ENCODE measurements at regions not wholly inside any gene's neighbourhood (a gene's known extent, or its start where the extent isn't known, plus 50 kb on each side); places are given as distances from the start of the nearest gene placed in this dataset.

DNA sequence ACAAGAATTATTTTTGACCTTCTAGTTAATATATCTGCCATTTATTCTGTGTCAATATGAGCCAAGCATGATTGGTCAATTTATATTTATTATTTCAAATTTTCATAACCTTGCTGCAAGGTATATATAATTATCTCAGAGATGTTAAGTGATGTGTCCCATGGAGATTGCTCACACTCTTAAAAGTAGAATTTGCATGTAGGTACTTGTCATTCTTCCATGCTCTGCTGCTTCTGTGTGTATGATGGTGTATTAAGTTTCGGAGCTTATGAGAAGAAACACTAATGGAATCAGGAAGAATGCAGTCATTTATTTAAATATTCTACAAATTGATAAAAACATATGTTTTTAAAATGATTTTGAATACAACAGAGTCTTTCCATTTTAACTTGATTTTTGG, 586.8 kb upstream of the MIR17HG start:
- in situ Hi-C loops (cut with HindIII; ENCODE audit: low pct_ligation_motif_present, low pct_unique_long_range_greater_than_20kb, low sequenced_read_pairs) = no loop called here
- no peak for DNase-seq

DNA sequence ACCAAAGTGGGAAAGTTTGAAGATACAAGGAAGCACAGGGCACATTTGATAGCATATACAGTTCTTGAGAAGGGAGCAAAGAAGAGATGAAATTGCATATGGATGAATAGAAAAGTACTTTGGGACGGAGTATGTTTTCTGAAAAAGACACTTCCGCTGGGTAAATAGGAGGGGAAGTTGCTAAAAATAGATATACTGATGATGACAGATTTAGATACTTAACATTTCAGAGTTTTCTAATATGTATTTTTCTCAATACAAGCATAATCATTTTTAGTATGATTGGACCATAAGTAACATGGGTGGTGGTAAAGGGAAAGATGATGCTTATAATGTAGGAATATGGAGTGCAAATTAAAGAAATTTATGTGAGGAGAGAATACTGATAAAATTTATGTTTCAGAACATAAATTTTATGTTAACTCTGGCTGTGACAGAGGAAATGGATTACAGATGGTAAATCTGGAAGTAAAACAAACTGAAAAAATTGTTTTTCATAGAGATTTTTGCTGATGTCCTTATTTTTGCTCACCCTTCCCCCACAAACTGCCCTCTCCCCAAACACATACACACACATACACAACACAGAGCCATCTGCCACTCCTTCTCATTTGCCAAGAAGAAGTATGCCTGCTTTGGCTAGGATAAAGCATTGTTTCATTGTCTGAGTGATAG, 583.9 kb upstream of the MIR17HG start:
- DNase-seq = no peak
- in situ Hi-C loops (cut with HindIII; ENCODE audit: low pct_ligation_motif_present, low pct_unique_long_range_greater_than_20kb, low sequenced_read_pairs) = no loop called here

DNA sequence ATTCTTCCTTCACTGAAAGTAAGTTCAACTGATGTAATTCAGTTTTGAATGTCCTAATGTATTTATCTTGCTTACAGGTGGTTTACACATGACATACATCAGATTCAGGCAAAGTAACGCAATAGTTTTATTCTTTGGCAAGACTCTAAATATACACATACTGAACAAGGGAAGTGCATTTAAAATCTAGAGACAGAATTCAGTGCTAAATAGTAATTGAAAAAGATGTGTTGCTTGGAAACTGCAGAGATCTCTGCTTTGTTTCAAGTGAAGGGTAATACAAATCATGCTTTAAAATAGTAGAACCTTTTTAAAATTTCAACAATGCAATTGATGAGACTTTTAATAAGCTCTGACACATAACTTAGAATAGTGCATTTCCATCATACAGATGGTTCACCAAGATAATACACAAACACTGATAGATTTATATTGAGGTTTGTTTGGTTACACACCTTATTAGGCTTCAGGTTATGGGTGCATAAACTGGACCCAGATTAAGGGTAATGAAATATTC, 581.0 kb upstream of the MIR17HG start:
- in situ Hi-C loops (cut with HindIII; ENCODE audit: low pct_ligation_motif_present, low pct_unique_long_range_greater_than_20kb, low sequenced_read_pairs) = no loop called here

DNA sequence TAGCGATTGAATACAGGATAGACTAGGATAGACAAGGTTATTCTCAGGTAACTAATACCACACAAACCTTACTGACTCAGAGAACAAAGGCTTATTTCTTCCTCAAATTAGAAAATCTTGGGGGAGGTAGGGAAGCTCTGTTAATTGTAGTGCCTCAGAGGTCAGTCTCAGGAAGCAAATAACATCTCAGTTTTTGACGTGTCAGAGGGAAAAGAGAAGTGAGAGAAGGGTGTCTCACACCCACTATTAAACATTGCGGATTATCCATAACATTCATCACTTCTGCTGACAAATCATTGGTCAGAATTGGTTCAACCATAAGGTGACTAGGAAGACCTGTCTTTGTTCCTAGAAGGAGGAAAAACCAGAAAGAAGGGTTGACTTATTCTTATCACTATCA, 579.4 kb upstream of the MIR17HG start:
- in situ Hi-C loops (cut with HindIII; ENCODE audit: low pct_ligation_motif_present, low pct_unique_long_range_greater_than_20kb, low sequenced_read_pairs) = no loop called here
- no peak for DNase-seq

More for the DNA sequence above, 581.0 kb upstream of the MIR17HG start:
- DNase-seq = no peak

DNA sequence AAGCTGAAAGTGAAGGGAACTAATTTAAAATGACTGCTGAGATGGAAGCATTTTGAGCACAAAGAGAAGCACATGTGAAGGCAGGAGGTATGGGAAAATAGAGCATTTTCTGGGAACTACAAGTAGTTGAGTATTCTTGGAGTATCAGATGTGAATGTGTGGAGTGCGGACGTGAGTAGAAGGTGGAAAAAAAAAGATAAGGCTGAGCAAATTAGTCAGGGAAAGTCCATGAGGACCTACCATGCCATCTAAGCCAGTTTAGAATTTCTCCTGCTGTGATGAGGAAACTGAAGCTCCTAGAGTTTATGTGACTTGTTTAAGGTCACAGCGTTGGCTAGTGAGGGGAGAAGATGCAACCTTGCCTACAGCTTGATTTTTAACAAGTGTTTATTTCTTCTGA, 578.1 kb upstream of the MIR17HG start:
- DNase-seq = no peak
- in situ Hi-C loops (cut with HindIII; ENCODE audit: low pct_ligation_motif_present, low pct_unique_long_range_greater_than_20kb, low sequenced_read_pairs) = no loop called here

DNA sequence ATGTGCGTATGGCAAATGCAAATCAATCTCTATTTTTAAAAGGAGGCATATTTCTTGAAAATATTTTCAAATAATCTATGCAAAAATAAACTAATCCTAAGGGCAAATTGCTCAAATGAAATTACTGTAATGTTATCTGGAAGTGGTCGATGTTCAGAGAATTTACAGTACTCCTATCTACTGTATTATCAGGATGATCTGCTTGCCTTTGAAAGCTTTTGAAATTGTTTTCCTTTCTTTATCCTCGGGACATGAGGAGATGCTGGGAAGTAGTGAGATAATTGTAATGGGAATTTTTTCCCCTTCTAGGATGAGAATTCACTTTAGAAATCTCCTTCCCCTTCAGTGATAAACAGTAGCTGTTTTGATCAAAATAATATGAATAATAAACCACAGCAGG, 577.2 kb upstream of the MIR17HG start:
- no peak for DNase-seq
- in situ Hi-C loops (cut with HindIII; ENCODE audit: low pct_ligation_motif_present, low pct_unique_long_range_greater_than_20kb, low sequenced_read_pairs) = no loop called here

DNA sequence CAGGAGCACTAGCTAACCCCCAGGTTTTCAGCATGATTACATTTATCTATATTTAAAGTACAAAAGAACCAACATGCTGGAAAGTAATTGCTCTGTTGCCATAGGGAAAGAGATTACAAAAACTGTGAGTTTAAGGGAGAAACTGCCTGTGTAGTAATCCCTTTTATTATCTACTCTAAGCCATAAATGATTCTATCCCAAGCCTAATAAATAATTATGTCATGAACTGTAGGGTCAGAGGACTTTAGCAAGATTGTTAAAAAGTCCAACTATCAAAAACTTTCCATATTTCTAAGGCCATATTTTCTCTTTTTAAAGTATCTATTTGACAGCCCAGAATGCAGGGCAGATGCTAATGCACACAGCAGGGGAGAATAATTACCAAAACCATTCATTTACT, 573.8 kb upstream of the MIR17HG start:
- DNase-seq = no peak
- in situ Hi-C loops (cut with HindIII; ENCODE audit: low pct_ligation_motif_present, low pct_unique_long_range_greater_than_20kb, low sequenced_read_pairs) = no loop called here

DNA sequence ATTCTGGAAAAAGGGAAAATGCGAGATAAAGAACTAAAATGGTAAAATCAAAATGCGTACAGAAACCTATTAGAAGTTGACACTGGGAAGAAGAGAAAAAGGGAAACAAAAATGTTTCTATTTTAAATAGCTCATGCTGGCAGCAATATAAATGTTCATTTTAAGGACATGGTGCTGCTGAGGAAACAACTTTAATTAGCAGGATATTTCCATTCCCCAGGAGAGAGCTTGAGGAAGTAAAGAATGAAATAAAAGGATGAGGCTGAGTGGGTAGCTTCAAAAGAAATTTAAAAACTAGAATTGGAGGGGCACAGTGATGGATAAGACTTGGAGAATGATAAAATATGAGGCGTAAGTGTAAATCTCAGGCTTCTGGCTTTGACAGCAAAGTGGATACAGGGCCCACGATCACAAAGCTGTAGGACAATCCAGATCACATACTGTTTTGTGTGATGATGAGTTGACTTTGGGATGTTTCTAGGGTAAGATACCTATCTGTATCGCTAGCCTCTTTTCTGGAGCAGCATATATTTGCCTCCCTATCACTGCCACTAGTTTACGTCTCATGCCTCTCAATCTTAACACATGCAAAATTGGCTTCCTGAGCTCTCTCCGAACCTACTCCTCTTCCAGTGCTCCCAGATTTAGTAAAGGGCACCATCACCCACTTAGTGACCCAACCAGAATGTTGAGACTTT, 571.3 kb upstream of the MIR17HG start:
- DNase-seq = no peak
- in situ Hi-C loops (cut with HindIII; ENCODE audit: low pct_ligation_motif_present, low pct_unique_long_range_greater_than_20kb, low sequenced_read_pairs) = no loop called here

DNA sequence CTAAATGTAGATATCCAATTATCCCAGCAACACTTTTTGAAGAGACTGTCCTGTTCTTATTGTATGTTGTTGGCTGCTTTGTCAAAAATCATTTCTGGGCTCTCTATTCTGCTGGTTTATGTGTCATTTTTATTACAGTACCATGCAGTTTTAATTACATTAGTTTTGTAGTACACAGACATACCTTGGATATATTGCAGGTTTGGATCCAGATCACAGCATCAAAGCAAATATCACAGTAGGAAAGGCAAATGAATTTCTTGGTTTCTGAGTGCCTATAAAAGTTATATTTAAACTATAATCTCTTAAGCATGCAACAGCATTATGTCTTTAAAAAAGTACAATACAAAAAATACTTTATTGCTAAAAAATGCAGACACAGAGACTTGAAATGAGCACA, 564.2 kb upstream of the MIR17HG start:
- no peak for DNase-seq
- in situ Hi-C loops (cut with HindIII; ENCODE audit: low pct_ligation_motif_present, low pct_unique_long_range_greater_than_20kb, low sequenced_read_pairs) = no loop called here

DNA sequence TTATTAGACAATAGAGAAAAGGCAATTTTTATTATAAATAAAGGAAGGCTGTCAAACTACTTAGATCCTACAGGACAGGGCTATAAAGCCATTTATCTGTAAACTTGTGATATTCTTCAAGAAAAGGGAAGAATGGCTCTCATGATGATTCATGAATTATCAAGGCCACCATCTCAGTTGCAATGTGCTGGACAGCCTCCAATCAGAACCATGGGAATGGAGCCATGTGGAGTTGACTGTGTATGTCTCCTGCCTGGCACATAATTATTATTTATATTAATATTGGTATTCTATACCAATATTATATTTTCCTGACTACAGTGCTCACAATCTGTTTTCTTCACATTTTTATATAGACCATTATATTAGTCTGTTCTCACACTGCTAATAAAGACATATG, 560.5 kb upstream of the MIR17HG start:
- no peak for DNase-seq
- in situ Hi-C loops (cut with HindIII; ENCODE audit: low pct_ligation_motif_present, low pct_unique_long_range_greater_than_20kb, low sequenced_read_pairs) = no loop called here

DNA sequence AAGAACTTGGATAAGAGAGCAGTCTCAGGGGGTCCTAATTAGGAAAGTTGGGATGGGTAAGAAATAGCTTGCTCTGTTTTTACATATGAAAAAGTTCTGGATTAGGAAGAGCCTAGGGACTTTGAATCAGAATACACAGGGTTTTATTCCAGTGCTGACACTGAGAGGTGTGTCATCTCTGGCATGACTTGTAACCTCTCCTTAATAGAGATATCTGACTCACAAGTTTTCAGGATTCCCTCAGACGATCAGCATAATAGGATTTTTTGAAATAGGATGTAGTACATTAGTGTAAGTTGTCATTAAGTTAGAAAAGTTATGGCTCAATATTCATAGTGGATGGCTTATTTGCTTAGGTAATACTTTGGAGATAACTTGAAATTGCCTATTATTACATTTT, 555.2 kb upstream of the MIR17HG start:
- in situ Hi-C loops (cut with HindIII; ENCODE audit: low pct_ligation_motif_present, low pct_unique_long_range_greater_than_20kb, low sequenced_read_pairs) = no loop called here
- no peak for DNase-seq

DNA sequence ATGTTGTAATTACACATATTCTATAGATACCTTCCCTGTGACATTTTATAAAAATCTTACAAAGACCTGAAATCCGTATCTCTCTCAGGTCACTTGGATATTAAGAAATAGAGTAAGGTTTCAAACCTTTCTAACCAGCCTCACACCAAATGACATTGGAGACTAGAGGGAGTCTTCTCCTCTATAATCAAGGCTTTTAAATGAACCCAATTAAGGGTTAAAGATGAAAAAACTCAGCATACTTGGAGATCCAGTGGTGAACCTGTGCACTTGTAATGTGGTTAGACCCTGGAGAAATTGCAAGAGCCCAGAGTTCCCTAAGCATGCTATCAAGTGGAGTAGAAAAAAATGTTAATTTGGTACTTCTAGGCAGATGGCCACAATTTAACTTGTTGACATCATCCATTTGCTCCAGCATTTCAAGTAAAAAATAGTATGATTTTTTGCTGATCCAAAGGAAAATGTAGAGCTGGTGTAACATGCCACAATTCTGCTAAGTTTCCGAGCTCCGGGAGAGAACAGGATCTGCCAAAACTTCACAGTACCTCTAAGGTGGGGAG, 554.1 kb upstream of the MIR17HG start:
- in situ Hi-C loops (cut with HindIII; ENCODE audit: low pct_ligation_motif_present, low pct_unique_long_range_greater_than_20kb, low sequenced_read_pairs) = no loop called here
- DNase-seq = no peak

DNA sequence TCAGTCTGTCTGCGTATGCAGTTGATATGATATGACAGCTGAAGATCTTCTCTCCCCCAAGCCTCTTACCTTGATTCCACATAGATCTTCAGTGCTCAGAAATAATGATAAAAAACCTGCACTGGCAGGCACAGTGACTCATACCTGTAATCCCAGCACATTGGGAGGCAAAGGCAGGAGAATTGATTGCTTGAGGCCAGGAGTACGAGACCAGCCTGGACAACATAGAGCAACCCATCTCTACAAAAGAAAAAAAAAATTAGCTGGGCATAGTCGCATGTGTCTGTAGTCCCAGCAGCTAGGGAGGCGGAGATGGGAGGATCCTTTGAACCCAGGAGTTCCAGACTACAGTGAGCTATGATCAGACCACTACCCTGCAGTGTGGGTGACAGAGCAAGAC, 551.0 kb upstream of the MIR17HG start:
- DNase-seq = no peak
- in situ Hi-C loops (cut with HindIII; ENCODE audit: low pct_ligation_motif_present, low pct_unique_long_range_greater_than_20kb, low sequenced_read_pairs) = no loop called here

DNA sequence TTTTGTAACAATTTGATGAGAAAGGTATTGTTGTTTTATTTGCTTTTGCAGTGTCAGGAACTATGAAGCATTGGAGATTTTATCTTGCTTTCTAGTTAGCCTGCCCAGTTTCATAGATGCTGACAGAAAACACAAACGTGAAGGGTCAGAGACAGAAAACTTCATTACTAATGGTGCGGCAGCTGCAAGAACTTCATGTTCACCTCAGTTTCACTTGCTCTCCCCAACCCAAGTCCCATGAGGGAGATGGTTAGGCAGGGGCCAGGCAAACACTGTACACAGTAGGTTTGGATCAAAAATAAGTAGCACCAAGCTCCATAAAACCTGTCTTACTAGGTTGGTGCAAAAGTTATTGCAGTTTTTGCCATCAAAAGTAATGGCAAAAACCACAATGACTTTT, 550.2 kb upstream of the MIR17HG start:
- DNase-seq = no peak
- in situ Hi-C loops (cut with HindIII; ENCODE audit: low pct_ligation_motif_present, low pct_unique_long_range_greater_than_20kb, low sequenced_read_pairs) = no loop called here

DNA sequence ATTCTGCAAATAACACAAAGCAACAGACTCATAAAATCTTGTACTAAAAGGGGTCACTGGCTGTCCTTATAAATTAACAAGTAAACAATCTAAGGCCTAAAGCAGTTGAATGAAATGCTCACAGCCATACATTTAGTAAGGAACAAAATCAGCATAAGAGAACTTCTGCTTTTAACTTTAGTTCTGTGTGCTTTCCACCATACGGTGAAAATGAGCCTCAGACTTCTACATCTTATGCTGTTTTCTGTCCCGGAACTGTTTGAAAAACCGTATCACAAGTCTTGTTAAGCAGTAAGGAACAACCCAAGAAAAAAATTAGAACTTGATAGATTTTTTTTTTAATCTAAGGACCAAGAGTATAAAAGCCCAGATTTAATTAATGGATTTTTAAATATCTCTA, 549.1 kb upstream of the MIR17HG start:
- DNase-seq = no peak
- in situ Hi-C loops (cut with HindIII; ENCODE audit: low pct_ligation_motif_present, low pct_unique_long_range_greater_than_20kb, low sequenced_read_pairs) = no loop called here

DNA sequence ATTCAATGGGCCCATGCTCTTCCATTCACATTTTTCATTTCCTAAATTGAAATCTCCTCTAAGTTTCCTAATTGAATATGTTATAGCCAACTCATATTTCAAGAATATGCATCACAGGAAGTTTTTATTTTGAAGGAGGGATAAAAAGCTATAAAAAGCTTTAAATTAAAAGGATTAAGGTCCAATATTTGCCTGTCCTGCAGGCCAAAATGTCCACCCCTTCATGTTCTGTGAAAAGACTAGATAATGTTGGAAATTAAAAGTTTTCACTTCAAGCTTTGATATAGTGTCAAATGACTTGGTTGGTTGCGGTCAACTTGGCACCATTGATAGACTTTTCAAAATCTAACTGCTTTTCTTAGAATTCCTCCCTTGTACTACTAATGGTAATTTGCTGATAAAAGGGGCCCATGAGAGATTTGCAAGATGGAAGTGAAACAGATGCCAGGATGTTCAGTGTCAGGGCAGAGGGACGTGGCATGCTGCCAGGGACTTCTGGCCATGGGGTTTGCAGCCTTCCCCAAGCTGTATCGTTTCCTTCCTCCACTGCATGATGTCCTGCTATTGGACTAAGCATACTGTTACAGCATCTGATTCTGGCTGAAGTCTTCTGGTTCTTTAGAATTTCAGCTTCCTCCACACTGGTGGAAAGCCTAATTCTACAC, 547.3 kb upstream of the MIR17HG start:
- no peak for DNase-seq
- in situ Hi-C loops (cut with HindIII; ENCODE audit: low pct_ligation_motif_present, low pct_unique_long_range_greater_than_20kb, low sequenced_read_pairs) = no loop called here

DNA sequence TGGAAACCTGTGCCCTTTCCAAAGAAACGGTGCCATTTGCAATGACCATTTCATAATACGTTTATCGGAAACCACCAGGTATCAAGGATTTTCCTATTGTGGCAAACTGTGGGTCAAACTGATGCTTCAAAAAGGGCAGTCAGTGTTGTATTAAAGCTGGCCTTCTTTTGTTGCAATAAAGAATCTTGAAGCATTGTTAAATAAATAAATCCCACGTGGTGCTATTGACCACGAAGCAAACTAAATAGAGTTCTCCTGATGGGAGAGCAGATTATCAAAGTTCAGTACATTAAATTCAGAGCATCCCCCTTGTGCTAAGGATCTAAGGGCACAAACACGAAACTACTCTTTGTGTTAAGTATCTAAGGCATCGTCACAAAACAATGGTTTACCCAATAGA, 545.9 kb upstream of the MIR17HG start:
- in situ Hi-C loops (cut with HindIII; ENCODE audit: low pct_ligation_motif_present, low pct_unique_long_range_greater_than_20kb, low sequenced_read_pairs) = no loop called here

DNA sequence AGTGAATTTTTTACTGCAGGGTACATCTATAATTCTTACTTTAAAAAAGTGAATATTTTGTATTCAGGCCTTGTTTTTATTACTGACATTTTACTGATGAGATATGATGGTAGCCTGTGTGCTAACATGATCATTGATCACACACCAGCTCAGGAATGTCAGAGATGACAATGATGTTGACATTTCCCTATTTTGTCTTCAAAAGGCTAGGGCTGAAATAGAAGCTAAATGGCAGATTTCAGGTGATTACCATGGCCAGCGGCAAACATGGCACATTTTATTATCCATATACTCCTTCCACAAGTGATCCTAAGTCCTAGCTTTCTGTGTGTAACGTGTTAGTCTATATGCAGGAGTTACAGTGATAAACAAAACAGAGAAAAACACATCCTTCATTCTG, 544.3 kb upstream of the MIR17HG start:
- no peak for DNase-seq
- in situ Hi-C loops (cut with HindIII; ENCODE audit: low pct_ligation_motif_present, low pct_unique_long_range_greater_than_20kb, low sequenced_read_pairs) = no loop called here

More for the DNA sequence above, 545.9 kb upstream of the MIR17HG start:
- DNase-seq = no peak

DNA sequence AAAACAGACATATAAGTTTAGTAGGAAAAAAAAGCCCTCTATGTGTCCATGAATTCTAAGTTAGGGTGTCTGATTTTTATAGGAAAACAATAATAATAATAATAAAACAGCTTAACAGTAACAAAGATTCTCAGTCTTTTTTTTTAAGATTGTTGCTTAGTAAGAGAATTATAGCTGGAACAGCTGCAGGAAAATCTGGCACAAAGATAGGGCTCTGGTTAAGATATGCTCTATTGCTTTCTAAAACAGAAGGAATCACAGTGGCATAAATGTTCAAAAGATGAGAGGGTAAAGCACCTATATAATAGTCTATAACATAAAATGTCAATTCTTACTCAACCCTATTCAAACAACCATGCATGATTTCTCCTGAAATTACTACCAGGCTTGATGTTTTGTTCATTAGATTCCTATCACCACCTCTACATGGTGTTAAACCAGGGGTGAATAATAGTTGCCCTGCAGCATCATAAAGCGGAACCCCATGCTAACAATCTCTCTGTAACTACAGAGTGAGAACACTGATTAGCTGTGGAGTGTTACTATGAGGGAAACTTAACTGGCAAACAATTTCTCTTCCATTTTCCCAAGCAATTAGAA, 541.4 kb upstream of the MIR17HG start:
- in situ Hi-C loops (cut with HindIII; ENCODE audit: low pct_ligation_motif_present, low pct_unique_long_range_greater_than_20kb, low sequenced_read_pairs) = no loop called here
- DNase-seq = no peak
